Loucy (cell line): ENCODE measurements at regions not wholly inside any gene's neighbourhood (a gene's known extent, or its start where the extent isn't known, plus 50 kb on each side); places are given as distances from the start of the nearest gene placed in this dataset.

ENCODE experiments used
- H2AFZ ChIP-seq: fragments of 200-600 bp; sonication (generic); 2 replicates; pipeline ENCODE4 v1.6.0; 2016; ENCODE audit warnings: antibody characterized with exemption, mild to moderate bottlenecking, low read length, moderate library complexity
- H3F3A ChIP-seq: fragments of 200-600 bp; 2 replicates; pipeline ENCODE4 v1.6.0; 2016; ENCODE audit warnings: antibody characterized with exemption, low read depth, mild to moderate bottlenecking
- H3K27me3 ChIP-seq: fragments of 200-600 bp; sonication (generic); 2 replicates; pipeline ENCODE4 v1.6.1; 2014; ENCODE audit warnings: low read length, mild to moderate bottlenecking; ENCODE audit not compliant: insufficient read depth, poor library complexity, severe bottlenecking
- H3K36me3 ChIP-seq: fragments of 200-600 bp; sonication (generic); 2 replicates; pipeline ENCODE4 v1.6.1; 2016; ENCODE audit warnings: low read length; ENCODE audit not compliant: insufficient read depth
- H3K4me1 ChIP-seq: fragments of 200-600 bp; sonication (generic); 2 replicates; pipeline ENCODE4 v1.5.1; 2014; ENCODE audit warnings: low read length, mild to moderate bottlenecking; ENCODE audit not compliant: insufficient read depth, poor library complexity, severe bottlenecking
- H3K4me2 ChIP-seq: fragments of 200-600 bp; sonication (generic); 2 replicates; pipeline ENCODE4 v1.6.0; 2014; ENCODE audit warnings: antibody characterized with exemption, low read length, low read depth, mild to moderate bottlenecking; ENCODE audit not compliant: poor library complexity, severe bottlenecking
- H3K4me3 ChIP-seq: fragments of 200-600 bp; sonication (generic); 2 replicates; pipeline ENCODE4 v1.5.1; 2014; ENCODE audit warnings: low read length, mild to moderate bottlenecking, mixed read lengths; ENCODE audit not compliant: poor library complexity, severe bottlenecking
- H3K79me2 ChIP-seq: fragments of 200-600 bp; sonication (generic); 2 replicates; pipeline ENCODE4 v1.6.1; 2014; ENCODE audit warnings: low read length; ENCODE audit not compliant: insufficient read depth
- H3K9ac ChIP-seq: fragments of 200-600 bp; sonication (generic); 2 replicates; pipeline ENCODE4 v1.6.0; 2014; ENCODE audit warnings: mild to moderate bottlenecking, low read depth, low read length, moderate library complexity; ENCODE audit not compliant: poor library complexity, severe bottlenecking
- H3K9me2 ChIP-seq: fragments of 200-600 bp; sonication (generic); replicated peaks from 2 replicates; pipeline ENCODE4 v1.6.1; 2016; ENCODE audit warnings: low read depth, low read length, mixed read lengths
- H3K9me3 ChIP-seq: fragments of 200-600 bp; sonication (generic); 2 replicates; pipeline ENCODE4 v1.6.1; 2014; ENCODE audit warnings: mild to moderate bottlenecking, antibody characterized with exemption, low read length, low read depth; ENCODE audit not compliant: insufficient read depth
- H4K20me1 ChIP-seq: fragments of 200-600 bp; sonication (generic); 2 replicates; pipeline ENCODE4 v1.6.0; 2014; ENCODE audit warnings: antibody characterized with exemption, low read length, mild to moderate bottlenecking; ENCODE audit not compliant: insufficient read depth, poor library complexity, severe bottlenecking
- CTCF ChIP-seq: fragments of 200-600 bp; sonication (generic); conservative IDR thresholded peaks from 2 replicates; pipeline ENCODE4 v1.5.1; 2014; ENCODE audit warnings: mild to moderate bottlenecking, antibody characterized with exemption, low read length
- EZH2phosphoT487 ChIP-seq: fragments of 200-600 bp; IDR thresholded peaks from 2 replicates; pipeline ENCODE4 v1.6.1; 2018; ENCODE audit warnings: antibody characterized with exemption, mild to moderate bottlenecking, moderate library complexity, borderline replicate concordance

GRCh38 chr3:189049458-189050236 lies 122.1 kb upstream of the TPRG1 start:
- Histone ChIP-seq H2AFZ (no peak overlapping the region), H3K36me3 (no peaks in the 10 kb centered on the region), H4K20me1 (no peaks in the 10 kb centered on the region), H3K9me2 (no peaks in the 10 kb centered on the region), H3K4me2 (no peak overlapping the region), H3F3A (no peaks in the 10 kb centered on the region), H3K4me3 (no peak overlapping the region), H3K9me3 (no peaks in the 10 kb centered on the region), H3K4me1 (no peaks in the 10 kb centered on the region), H3K27me3 (no peaks in the 10 kb centered on the region), H3K79me2 (no peaks in the 10 kb centered on the region), H3K9ac (no peak overlapping the region)
- no peak for TF ChIP-seq EZH2phosphoT487
- TF ChIP-seq CTCF = peak; percentile 64

- Histone ChIP-seq H3K9me2 (no peaks in the 10 kb centered on the region), H3K27me3 (no peaks in the 10 kb centered on the region), H3K9me3 (no peaks in the 10 kb centered on the region), H2AFZ (no peak overlapping the region), H3K4me3 (no peak overlapping the region), H3K9ac (no peak overlapping the region), H3K79me2 (no peaks in the 10 kb centered on the region), H4K20me1 (no peaks in the 10 kb centered on the region), H3K4me2 (no peak overlapping the region), H3F3A (no peaks in the 10 kb centered on the region), H3K36me3 (no peaks in the 10 kb centered on the region), H3K4me1 (no peaks in the 10 kb centered on the region)
- TF ChIP-seq CTCF (no peak), EZH2phosphoT487 (no peak)
Observed at GRCh38 chr3:189053322-189053721, 118.4 kb upstream of the TPRG1 start.

- no peaks in the 10 kb centered on the region for H3K79me2 ChIP-seq
- H3K9me2 ChIP-seq = no peaks in the 10 kb centered on the region
- H3K4me1 ChIP-seq = no peaks in the 10 kb centered on the region
- H3K9me3 ChIP-seq = no peaks in the 10 kb centered on the region
- H3K4me2 ChIP-seq = no peak overlapping the region
- H3K9ac ChIP-seq = no peak overlapping the region
- H4K20me1 ChIP-seq = no peaks in the 10 kb centered on the region
- H3K36me3 ChIP-seq = no peaks in the 10 kb centered on the region
- H3F3A ChIP-seq = no peaks in the 10 kb centered on the region
- H3K4me3 ChIP-seq = no peak overlapping the region
- H3K27me3 ChIP-seq = no peaks in the 10 kb centered on the region
- TF ChIP-seq EZH2phosphoT487 = no peak
- TF ChIP-seq CTCF = no peak
- H2AFZ ChIP-seq = no peak overlapping the region
Observed at GRCh38 chr3:189056646-189057335, 115.0 kb upstream of the TPRG1 start.
